Upper lobe of left lung (tissue), 4 donors: ENCODE measurements at regions not wholly inside any gene's neighbourhood (a gene's known extent, or its start where the extent isn't known, plus 50 kb on each side); places are given as distances from the start of the nearest gene placed in this dataset.

Source experiments
- CTCF ChIP-seq, 6 experiments: fragments of 450-650 bp in 4 of 6; fragments of 200-600 bp in 2 of 6; sonication (generic) in 2 of 6; IDR thresholded peaks; one replicate each; pipeline ENCODE4 v1.5.1; 2016 to 2019; ENCODE audit warnings: antibody characterized with exemption in 6 of 6
- EP300 ChIP-seq, 4 donors: sonication (generic); formaldehyde crosslinking; IDR thresholded peaks; one replicate each; pipeline ENCODE4 v1.5.1; 2017; ENCODE audit warnings: antibody characterized with exemption in 4 of 4, control low read depth in 2 of 4
- POLR2A ChIP-seq, 4 donors: fragments of 450-650 bp; IDR thresholded peaks; one replicate each; pipeline ENCODE4 v1.5.1; 2016 to 2017; ENCODE audit warnings: antibody characterized with exemption in 4 of 4, mild to moderate bottlenecking in 2 of 4
- POLR2AphosphoS5 ChIP-seq, 2 donors: sonication (generic); formaldehyde crosslinking; IDR thresholded peaks; one replicate each; pipeline ENCODE4 v1.5.1; 2017; ENCODE audit warnings: antibody characterized with exemption in 2 of 2

- no peak for TF ChIP-seq POLR2A (IDR thresholded peaks at IDR 0.05)
- no peak for TF ChIP-seq CTCF (IDR thresholded peaks at IDR 0.05)
- no peak for TF ChIP-seq POLR2AphosphoS5 (IDR thresholded peaks at IDR 0.05)
- no peak for TF ChIP-seq EP300 (IDR thresholded peaks at IDR 0.05)
These were observed 102.6 kb upstream of the FNDC3A start for GRCh38 chr13:48873081-48873480.
